HG03432 (cell line): ENCODE measurements at regions not wholly inside any gene's neighbourhood (a gene's known extent, or its start where the extent isn't known, plus 50 kb on each side); places are given as distances from the start of the nearest gene placed in this dataset.

Experiments
- ATAC-seq: cut with Tn5 transposase; IDR thresholded peaks from one replicate; pipeline ENCODE4 v1.9.1; 2021; ENCODE audit warnings: mild to moderate bottlenecking, moderate library complexity; ENCODE audit not compliant: unreplicated experiment

DNA sequence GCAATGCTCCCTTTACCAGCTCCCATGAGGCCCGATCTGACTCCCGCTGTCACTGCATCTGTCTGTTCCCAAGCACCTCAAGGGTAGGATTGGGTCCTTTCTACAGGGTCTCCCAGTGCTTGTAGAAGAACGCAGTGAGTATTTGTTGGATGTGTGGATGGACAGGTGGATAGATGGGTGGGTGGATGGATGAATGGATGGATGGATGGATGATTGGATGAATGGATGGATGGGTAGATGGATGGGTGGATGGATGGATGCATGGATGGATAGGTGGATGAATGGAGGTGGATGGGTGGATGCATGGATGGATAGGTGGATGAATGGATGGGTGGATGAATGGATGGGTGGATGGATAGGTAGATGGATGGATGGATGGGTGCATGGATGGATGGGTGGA, 91.6 kb downstream of the HS1BP3 start:
- ATAC-seq: no peak

DNA sequence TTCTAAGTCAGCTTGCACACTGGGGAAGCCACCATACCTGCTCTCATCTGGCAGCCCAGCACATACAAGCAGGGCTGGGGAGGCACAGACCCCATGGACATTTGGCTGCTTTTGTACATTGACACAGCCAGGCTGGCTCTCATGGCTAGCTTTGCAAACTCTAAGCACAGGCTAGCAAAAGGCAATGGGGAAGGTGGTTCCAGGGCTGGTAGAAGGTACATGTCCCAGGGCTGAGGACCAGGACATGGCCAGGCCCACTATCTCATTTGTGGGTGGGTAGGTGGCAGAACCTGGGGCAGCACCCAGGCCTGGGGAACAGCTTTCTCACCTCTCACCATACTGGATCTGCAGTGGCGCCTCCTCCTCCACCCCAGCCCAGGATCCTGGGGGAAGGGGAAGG, 90.9 kb downstream of the HS1BP3 start:
- no peak for ATAC-seq

DNA sequence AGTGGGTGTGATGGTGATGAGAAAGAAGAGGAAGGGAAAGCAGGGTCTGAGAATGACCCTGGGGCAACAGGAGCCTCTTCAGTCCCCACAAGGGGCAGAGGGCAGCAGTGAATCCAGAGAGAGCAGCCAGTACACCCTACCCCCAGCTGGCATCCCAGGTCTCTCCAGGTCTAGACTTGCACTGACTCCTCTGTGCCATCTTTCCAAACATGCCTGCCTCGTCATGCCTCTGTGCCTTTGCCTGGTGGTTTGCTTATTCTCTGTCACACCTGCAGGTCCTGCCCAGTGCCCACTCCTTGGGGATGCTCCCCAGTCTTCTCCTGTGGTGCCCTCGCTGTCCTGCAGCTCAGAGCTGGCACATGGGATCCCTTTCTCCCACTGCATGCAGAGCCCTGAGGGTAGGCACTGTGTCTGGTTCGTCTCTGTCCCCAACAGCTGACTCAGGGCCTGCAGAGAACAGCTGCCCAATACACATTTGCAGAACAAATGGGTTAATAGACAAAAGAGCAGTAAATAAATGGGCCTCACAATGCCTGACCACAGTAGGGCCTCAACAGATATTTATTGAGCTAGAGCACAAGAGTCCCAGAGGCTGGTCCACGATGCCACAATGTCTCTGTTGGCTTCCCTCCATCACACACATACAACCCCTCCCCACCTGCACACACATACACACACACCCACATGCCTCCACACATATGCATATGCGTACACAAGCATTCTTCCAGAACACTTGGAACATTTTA, 89.8 kb downstream of the HS1BP3 start:
- no peak for ATAC-seq

DNA sequence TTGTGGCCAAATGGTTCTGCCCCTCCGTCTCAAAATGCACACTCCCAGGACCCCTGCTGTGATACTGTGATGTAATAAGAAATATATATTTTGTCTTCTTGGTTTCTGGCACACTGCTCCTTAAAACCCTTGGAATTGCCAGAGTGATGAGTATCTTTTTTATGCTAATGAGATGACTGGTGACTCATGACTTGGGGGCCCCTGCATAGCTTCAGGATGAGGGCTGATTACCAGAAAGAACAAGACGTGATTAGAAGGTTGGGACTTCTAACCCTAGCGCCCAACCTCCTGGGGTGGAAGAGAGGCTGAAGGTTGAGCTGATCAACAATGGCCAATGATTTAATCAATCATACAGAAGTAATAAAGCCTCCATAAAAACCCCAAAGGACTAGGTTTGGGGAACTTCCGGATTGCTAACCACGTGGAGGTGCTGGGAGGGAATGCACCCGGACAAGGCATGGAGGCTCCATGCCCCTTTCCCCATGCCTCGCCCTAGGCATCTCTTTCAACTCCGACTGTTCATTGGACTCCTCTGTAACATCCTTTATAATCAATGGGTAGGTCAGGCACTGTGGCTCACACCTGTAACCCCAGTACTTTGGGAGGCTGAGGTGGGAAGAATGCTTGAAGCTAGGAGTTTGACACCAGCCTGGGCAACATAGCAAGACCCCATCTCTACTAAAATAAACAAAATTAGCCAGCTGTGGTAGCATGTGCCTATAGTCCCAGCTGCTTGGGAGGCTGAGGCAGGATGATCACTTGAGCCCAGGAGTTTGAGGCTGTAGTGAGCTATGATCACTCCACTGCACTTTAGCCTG, 89.1 kb downstream of the HS1BP3 start:
- ATAC-seq: no peak

DNA sequence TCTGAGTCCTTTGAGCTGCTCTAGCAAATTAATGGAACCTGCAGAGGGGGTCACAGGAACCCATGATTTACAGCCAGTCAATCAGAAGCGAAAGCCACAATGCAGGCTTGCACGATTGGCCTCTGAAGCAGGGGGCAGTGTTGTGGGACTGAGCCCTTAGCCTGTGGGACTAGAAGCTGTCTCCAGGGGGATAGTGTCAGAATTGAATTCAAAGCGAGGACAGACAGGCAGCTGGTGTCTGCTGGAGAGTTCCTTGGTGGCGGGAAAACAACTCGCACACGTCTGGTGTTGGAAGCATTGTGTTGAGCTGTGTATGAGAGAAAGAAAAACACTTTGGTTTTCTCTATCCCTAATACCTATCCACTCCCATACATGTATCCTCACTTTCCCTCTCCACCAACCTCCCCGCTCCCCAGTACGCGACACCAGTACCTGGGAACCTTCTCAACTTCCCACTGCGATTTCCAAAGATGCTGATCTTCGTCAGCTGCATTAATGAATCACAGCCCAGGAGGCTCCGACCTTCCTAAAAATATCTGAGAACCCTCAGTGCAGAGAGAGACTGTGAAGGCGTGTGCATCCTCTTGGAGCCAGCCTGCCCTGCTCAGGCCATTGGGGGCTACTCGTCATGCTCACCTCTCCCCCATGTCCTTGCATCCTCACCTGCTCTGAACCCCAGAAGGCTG, 88.2 kb downstream of the HS1BP3 start:
- no peak for ATAC-seq

DNA sequence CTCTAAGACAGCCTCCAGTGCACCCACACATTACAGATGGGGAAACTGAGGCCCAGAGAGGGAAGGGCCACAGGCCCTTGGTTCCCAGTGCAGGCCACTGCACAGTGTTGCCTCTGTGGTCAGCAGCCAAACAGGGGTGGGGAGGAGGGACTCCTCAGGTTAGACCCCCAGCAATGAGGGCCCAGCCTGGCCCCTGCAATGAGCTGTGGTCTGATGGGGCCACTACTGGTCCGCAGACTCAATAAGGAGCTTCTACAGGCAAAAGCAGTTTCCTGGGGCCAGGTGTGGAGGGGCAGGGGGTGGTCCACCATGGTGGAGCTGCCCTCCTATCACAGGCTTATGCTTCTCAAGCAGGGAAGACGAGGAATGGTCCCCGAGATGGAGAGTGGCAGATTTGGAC, 87.6 kb downstream of the HS1BP3 start:
- no peak for ATAC-seq

DNA sequence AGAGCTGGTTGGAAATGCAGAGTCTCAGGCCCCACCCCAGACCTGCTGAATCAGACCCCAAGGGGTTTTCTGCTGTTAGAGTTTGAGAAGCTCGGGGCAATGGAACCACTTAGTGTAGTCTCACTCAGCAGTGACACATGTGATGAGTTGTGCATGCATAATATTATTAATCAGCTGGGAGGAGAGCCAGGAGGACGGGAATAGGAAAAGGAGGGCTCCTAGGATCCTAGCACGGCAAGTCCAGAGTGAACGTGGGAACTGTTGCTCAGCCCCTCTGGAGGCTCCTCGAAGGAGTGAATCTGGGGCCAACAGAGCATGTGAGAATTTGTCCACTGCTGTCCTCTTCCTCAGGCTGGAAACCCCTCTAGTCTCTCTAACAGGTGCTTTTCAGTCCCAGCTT, 87.1 kb downstream of the HS1BP3 start:
- ATAC-seq: no peak

- ATAC-seq: no peak
Measured at GRCh38 chr2:20565101-20565622, 85.7 kb downstream of the HS1BP3 start.

DNA sequence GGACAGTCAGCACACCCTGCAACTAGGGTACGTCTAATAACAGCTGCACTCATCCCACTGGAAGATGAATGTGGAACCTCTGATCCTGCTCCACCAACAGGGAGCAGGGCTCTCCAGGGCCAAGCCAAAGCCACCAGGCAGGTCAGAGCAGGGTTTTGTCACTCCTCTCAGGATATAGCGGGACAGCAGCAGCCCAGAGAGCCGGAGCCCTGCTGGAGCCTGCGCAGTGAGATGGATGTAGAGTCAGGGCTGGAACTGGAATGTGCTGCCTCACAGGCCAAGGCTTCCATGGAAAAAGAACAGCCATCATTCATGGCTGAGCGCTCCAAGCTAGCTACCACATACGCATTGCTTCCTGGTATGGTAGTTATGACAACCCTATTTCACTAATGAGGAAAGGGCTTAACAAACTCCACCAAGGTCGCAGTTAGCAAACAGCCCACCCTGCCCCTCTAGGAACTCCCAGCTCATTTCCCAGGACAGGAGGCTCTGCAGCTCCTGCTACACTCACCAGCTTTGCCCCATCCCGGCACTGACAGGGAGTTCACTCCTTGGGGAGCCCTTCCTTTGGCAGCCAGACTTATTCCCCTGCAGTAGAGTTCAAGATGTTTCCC, 85.2 kb downstream of the HS1BP3 start:
- no peak for ATAC-seq

GRCh38 chr2:20566331-20566730, 84.6 kb downstream of the HS1BP3 start:
- no peak for ATAC-seq

DNA sequence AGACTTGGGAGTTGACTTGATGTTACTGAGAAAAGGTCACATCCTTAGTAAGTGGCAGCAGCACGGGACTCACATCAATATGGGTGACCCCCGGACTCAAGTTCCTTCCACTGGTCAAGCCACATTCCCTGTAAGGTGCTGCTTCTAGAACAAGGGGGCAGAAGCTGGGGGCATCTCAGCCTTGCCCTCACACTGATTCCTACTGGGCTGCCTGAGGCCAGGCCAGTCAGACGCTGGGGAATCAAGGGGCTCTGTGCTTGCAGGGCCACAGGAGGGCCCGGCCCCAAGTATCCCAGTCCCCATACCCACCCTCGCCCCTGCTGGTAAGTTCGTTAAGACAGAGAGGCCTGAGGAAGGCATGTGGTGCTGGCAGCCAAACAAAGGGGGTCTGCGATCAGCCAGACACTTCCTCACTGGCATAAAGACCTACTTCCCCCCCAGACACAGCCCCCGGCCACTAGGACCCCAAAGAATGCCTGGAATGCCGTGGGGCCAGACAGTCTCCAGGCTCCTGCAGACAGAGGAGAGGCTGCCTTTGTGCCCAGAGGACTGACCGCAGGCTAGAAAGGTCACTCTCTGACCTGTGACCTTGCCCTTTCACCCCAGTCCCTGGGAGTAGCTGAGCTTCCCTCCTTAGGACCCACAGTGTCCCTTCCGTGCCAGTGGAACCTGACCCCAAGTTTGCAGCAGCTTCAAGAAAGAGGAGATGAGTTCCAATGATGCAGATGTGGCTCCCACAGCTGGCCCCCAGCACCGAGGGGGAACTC, 83.6 kb downstream of the HS1BP3 start:
- ATAC-seq: no peak
